ENCODE measurements at regions not wholly inside any gene's neighbourhood (a gene's known extent, or its start where the extent isn't known, plus 50 kb on each side); places are given as distances from the start of the nearest gene placed in this dataset.

DNA sequence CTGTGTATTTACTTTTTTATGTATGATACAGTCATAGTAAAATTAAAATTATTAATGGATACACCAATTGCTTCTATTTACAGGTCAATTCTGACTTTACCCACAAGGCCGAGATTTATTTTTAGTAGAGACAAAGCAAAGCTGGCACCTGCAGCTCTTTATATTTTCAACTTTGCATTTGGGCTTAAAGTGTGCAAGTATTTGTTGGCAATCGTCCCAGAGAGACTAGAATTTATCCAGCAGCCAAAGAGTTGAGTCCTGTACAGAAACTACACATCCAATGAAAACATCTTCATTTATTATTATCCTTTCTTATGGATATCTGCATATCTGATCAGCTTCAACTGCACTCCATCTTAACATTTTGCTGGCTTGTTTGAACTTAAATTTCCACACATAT lies 485.6 kb downstream of the SOX11 start:
- Histone ChIP-seq H3K23me2 (ENCODE audit: low read depth, low read length) (no peaks in the 10 kb centered on the region), H3K9me3 (ENCODE audit: insufficient read depth in 2 of 2, low read depth in 1 of 2, low read length in 1 of 2) (peaks cover 0 to 4% of the 10 kb centered on the region in 2 experiments; a peak in 2 of 4 replicates), H2BK5ac (ENCODE audit: low read depth, low read length) (no peak overlapping the region), H3K79me1 (ENCODE audit: low read depth, low read length) (no peaks in the 10 kb centered on the region), H4K91ac (replicated peaks; ENCODE audit: insufficient read length, low read length) (no peak overlapping the region), H3K27me3 (replicated peaks in 1 of 4; ENCODE audit: control insufficient read depth in 3 of 4, extremely low read depth in 1 of 4, insufficient read depth in 3 of 4, low read length in 3 of 4) (no peaks in the 10 kb centered on the region), H2BK120ac (replicated peaks; ENCODE audit: low read depth, low read length) (no peak overlapping the region), H3K36me3 (ENCODE audit: control insufficient read depth in 2 of 4, insufficient read depth in 4 of 4, low read length in 3 of 4) (no peaks in the 10 kb centered on the region; a peak in 1 of 8 replicates), H2BK20ac (ENCODE audit: low read length) (no peak overlapping the region), H4K8ac (ENCODE audit: extremely low read depth, insufficient read depth, low read length) (no peak overlapping the region), H4K5ac (ENCODE audit: insufficient read length, low read depth, low read length) (no peak overlapping the region), H2AK5ac (ENCODE audit: low read depth, low read length) (no peak overlapping the region), H3K9ac (replicated peaks in 1 of 4; ENCODE audit: extremely low read depth in 1 of 4, low read depth in 3 of 4, low read length in 3 of 4) (peak overlapping the region in 1 of 4 experiments; percentile 34; a peak in 1 of 7 replicates), H3K79me2 (ENCODE audit: control insufficient read depth in 1 of 2, insufficient read depth in 2 of 2, low read length in 2 of 2) (no peaks in the 10 kb centered on the region), H3K14ac (ENCODE audit: insufficient read length) (no peak overlapping the region), H3K18ac (ENCODE audit: extremely low read depth, low read length) (no peak overlapping the region), H3K27ac (ENCODE audit: low read depth, low read length) (no peak overlapping the region), H3K4ac (replicated peaks; ENCODE audit: insufficient read length, low read depth, low read length) (no peak overlapping the region), H2BK12ac (ENCODE audit: low read depth, low read length) (no peak overlapping the region), H3K4me1 (replicated peaks in 1 of 4; ENCODE audit: control insufficient read depth in 3 of 4, insufficient read depth in 4 of 4, low read length in 3 of 4) (no peaks in the 10 kb centered on the region), H3K4me2 (ENCODE audit: insufficient read depth in 1 of 2, low read depth in 2 of 2, low read length in 2 of 2) (no peak overlapping the region), H2AFZ (ENCODE audit: low read length) (no peak overlapping the region), H3K23ac (ENCODE audit: insufficient read length) (no peak overlapping the region), H4K20me1 (replicated peaks in 1 of 2; ENCODE audit: control insufficient read depth in 1 of 2, insufficient read depth in 2 of 2, low read length in 2 of 2) (no peaks in the 10 kb centered on the region), H2BK15ac (ENCODE audit: low read length) (no peak overlapping the region), H3K4me3 (ENCODE audit: extremely low read depth in 1 of 4, insufficient read depth in 2 of 4, low read depth in 3 of 4, low read length in 4 of 4) (no peak overlapping the region), H3K56ac (replicated peaks; ENCODE audit: insufficient read length, low read depth, low read length) (no peak overlapping the region)
- ChIA-PET CTCF (ENCODE audit: partially characterized antibody) (no interaction called here), POLR2A (ENCODE audit: partially characterized antibody) (no interaction called here)
- FAIRE-seq (no peak), DNase-seq (ENCODE audit: low read depth in 1 of 2, low spot score in 2 of 2) (no peak)
- 89% methylated on average over 2 of the region's 2 CpGs; no CpG with 5 or more reads in 1 of the 2 experiments for WGBS, 2 experiments (ENCODE audit: extremely low coverage in 1 of 2, insufficient coverage in 1 of 2, insufficient read length in 1 of 2, insufficient replicate concordance in 2 of 2, low coverage in 1 of 2, low lambda C conversion rate in 2 of 2, missing lambda C conversion rate in 1 of 2)
- TF ChIP-seq CHD2 (IDR thresholded peaks at IDR 0.05; ENCODE audit: low read length): no peak

Measured in H1 (cell line).